ENCODE measurements at regions not wholly inside any gene's neighbourhood (a gene's known extent, or its start where the extent isn't known, plus 50 kb on each side); places are given as distances from the start of the nearest gene placed in this dataset.
A peak's percentile ranks its signal among the peaks of the same experiment; 100 is the strongest.

DNA sequence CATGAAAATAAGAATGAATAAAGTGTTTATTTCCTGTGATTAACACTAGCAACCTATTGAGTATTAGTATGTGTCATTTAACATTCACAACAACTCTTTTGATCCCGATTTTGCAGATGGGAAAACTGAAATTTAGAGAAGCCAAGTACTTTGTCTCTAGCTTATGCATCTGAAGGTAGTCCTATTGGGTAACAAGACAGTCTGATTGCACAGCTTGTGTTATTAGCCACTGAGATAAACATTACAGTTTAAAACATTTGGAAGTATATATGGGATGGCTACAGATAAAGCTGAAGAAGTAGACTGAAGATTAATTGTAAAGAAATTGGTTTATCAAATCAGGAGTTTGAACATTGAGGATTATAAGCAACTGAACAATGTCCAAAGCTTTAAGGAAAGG, 99.6 kb upstream of the PDE5A start:
- intact Hi-C loops (cut with DNase I): no loop called here
- FAIRE-seq: no peak

DNA sequence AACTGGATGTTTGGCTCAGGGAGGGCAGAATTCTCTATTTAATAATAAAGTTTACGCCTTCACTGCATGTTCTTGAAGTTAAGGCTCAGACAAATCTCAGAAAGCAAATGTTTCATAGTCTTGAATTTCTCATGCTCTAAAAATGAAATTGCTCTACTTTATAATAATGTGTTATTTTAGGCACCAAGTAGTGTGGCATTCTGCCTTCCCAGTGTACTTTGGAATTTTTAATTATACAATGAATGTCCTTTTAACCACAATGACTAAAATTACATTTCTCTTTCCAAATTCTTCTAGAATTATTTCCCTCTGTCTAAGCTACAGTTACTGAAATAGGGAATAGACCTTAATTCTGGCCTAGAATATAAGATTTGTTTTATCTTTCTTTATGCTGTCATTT, 97.9 kb upstream of the PDE5A start:
- no peak overlapping the region for H3K4me3 ChIP-seq
- no peak for ATAC-seq

More for the DNA sequence above, 99.6 kb upstream of the PDE5A start:
- Histone ChIP-seq H3K27me3 (no peaks in the 10 kb centered on the region), H3K36me3 (no peaks in the 10 kb centered on the region), H3K4me1 (peaks cover 5 to 28% (median 18%) of the 10 kb centered on the region in 3 donors), H3K27ac (no peak overlapping the region), H3K4me3 (no peak overlapping the region), H3K9me3 (no peaks in the 10 kb centered on the region)
- DNase-seq: no peak
- WGBS, 2 donors: 74 to 95% methylated on average over 1 of the region's 1 CpG
- ATAC-seq: no peak
- TF ChIP-seq, protein P1, sequence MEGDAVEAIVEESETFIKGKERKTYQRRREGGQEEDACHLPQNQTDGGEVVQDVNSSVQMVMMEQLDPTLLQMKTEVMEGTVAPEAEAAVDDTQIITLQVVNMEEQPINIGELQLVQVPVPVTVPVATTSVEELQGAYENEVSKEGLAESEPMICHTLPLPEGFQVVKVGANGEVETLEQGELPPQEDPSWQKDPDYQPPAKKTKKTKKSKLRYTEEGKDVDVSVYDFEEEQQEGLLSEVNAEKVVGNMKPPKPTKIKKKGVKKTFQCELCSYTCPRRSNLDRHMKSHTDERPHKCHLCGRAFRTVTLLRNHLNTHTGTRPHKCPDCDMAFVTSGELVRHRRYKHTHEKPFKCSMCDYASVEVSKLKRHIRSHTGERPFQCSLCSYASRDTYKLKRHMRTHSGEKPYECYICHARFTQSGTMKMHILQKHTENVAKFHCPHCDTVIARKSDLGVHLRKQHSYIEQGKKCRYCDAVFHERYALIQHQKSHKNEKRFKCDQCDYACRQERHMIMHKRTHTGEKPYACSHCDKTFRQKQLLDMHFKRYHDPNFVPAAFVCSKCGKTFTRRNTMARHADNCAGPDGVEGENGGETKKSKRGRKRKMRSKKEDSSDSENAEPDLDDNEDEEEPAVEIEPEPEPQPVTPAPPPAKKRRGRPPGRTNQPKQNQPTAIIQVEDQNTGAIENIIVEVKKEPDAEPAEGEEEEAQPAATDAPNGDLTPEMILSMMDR (IDR thresholded peaks at IDR 0.05): no peak

DNA sequence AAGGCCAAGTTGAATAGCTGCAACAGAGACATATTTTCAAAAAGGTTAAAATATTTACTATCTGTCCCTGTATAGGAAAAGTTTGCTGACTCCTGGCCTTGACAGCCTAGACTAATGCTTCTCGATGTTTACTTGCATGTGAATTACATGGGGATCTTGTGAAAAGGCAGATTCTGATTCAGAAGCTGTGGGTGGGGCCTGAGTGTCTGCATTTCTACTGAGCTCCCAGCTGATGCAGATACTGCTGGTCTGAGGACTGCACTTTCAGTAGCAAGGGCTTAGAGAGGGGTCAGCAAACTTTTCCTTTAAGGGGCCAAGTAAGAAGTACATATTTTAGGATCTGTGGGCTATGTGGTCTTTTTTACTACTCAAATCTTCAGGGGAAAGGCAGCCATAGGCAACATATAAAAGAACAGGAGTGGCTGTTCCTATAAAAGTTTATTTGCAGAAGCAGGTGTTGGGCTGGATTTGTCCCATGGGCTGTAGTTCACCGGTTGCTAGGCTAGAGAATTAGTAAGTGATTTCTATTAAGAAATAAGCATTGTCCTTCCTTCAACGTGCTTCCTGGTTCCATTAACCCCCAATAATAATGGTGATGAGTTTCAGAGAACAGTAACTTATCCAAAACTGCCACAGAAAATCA, 97.2 kb upstream of the PDE5A start:
- 34 to 36% methylated on average over 3 of the region's 3 CpGs for WGBS, 2 donors
- H3K36me3 ChIP-seq: no peaks in the 10 kb centered on the region
- no peak for DNase-seq
- H3K4me3 ChIP-seq: no peak overlapping the region
- TF ChIP-seq, protein P1 (IDR thresholded peaks at IDR 0.05): no peak
- intact Hi-C loops (cut with DNase I): no loop called here
- no peaks in the 10 kb centered on the region for H3K9me3 ChIP-seq
- H3K4me1 ChIP-seq: peaks cover 4 to 18% (median 14%) of the 10 kb centered on the region in 3 donors
- FAIRE-seq: no peak
- no peaks in the 10 kb centered on the region for H3K27me3 ChIP-seq
- peak overlapping the region in 1 of 4 donors; percentile 48 for H3K27ac ChIP-seq
- peak in 1 of 4 donors; percentile 19 for ATAC-seq

More for the DNA sequence above, 97.9 kb upstream of the PDE5A start:
- intact Hi-C loops (cut with DNase I): no loop called here
- H3K9me3 ChIP-seq: no peaks in the 10 kb centered on the region
- H3K27ac ChIP-seq: peak overlapping the region in 1 of 4 donors; percentile 48
- FAIRE-seq (no peak), DNase-seq (no peak)
- TF ChIP-seq, protein P1 (IDR thresholded peaks at IDR 0.05): no peak
- H3K4me1 ChIP-seq: peaks cover 5 to 25% (median 17%) of the 10 kb centered on the region in 3 donors
- H3K36me3 ChIP-seq: no peaks in the 10 kb centered on the region
- no peaks in the 10 kb centered on the region for H3K27me3 ChIP-seq
- 95 to 97% methylated on average over 1 of the region's 1 CpG for WGBS, 2 donors

DNA sequence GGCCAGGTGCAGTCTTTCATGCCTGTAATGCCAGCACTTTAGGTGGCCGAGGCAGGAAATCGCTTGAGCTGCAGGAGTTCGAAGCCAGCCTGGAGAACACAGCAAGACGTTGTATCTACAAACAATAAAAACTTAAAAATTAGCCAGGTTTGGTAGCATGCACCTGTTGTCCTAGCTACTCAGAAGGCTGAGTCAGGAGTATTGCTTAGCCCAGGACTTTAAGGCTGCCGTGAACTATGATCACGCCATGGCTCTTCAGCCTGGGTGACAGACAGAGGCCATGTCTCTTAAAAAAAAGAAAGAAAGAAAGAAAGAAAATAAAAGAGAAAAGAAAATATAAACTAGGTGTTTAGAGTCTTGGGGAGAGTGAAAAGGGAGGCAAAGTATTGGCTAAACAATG, 96.4 kb upstream of the PDE5A start:
- intact Hi-C loops (cut with DNase I): no loop called here

DNA sequence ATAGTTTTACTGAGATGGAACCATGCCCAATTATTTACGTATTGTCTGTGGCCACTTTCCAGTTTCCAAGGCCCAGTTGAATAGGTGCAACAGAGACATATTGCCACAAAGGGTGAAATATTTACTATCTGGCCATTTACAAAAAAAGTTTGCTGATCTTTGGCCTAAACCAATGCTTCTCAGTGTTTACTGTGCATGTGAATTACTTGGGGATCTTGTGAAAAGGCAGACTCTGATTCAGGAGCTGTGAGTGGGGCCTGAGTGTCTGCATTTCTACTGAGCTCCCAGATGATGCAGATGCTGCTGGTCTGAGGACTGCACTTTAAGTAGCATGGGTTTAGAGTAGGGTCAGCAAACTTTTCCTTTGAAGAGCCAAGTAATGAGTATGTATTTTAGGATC, 94.1 kb upstream of the PDE5A start:
- Histone ChIP-seq H3K4me3 (no peak overlapping the region), H3K36me3 (no peaks in the 10 kb centered on the region), H3K27ac (peak overlapping the region in 1 of 4 donors; percentile 4), H3K9me3 (no peaks in the 10 kb centered on the region), H3K27me3 (no peaks in the 10 kb centered on the region), H3K4me1 (peaks cover 0 to 5% (median 0%) of the 10 kb centered on the region in 3 donors)
- no peak for ATAC-seq
- TF ChIP-seq, protein P1 (IDR thresholded peaks at IDR 0.05): no peak
- WGBS, 2 donors: 87 to 88% methylated on average over 1 of the region's 1 CpG
- intact Hi-C loops (cut with DNase I): no loop called here
- FAIRE-seq: no peak
- no peak for DNase-seq

More for the DNA sequence above, 96.4 kb upstream of the PDE5A start:
- DNase-seq (no peak), ATAC-seq (no peak), FAIRE-seq (no peak)
- WGBS, 2 donors: 61 to 77% methylated on average over 6 of the region's 6 CpGs
- TF ChIP-seq, protein P1 (IDR thresholded peaks at IDR 0.05): no peak
- Histone ChIP-seq H3K27me3 (no peaks in the 10 kb centered on the region), H3K4me1 (peaks cover 0 to 11% (median 6%) of the 10 kb centered on the region in 3 donors), H3K4me3 (no peak overlapping the region), H3K9me3 (no peaks in the 10 kb centered on the region), H3K27ac (peak overlapping the region in 1 of 4 donors; percentile 48), H3K36me3 (no peaks in the 10 kb centered on the region)
